ENCODE measurements at regions not wholly inside any gene's neighbourhood (a gene's known extent, or its start where the extent isn't known, plus 50 kb on each side); places are given as distances from the start of the nearest gene placed in this dataset.

GRCh38 chr17:51516924-51517323 is 256.6 kb downstream of the UTP18 start:
- Histone ChIP-seq H3K4me3 (ENCODE audit: low read depth, low read length) (no peak overlapping the region), H3K36me3 (ENCODE audit: control insufficient read depth, insufficient read depth, low read length) (no peaks in the 10 kb centered on the region), H3K27me3 (ENCODE audit: control insufficient read depth, insufficient read depth, low read length) (no peaks in the 10 kb centered on the region)
- no peak for TF ChIP-seq CTCF (IDR thresholded peaks at IDR 0.05; ENCODE audit: insufficient read depth, low read length, poor library complexity, severe bottlenecking)
- DNase-seq (ENCODE audit: low read depth), result no peak

GRCh38 chr17:51524524-51524923 is 264.2 kb downstream of the UTP18 start:
- no peaks in the 10 kb centered on the region for H3K36me3 ChIP-seq (ENCODE audit: control insufficient read depth, insufficient read depth, low read length)

GRCh38 chr17:51526507-51526906 is 266.2 kb downstream of the UTP18 start:
- no peak for DNase-seq (ENCODE audit: low read depth)
- Histone ChIP-seq H3K36me3 (ENCODE audit: control insufficient read depth, insufficient read depth, low read length) (no peaks in the 10 kb centered on the region), H3K27me3 (ENCODE audit: control insufficient read depth, insufficient read depth, low read length) (no peaks in the 10 kb centered on the region), H3K4me3 (ENCODE audit: low read depth, low read length) (no peak overlapping the region)
- no peak for TF ChIP-seq CTCF (IDR thresholded peaks at IDR 0.05; ENCODE audit: insufficient read depth, low read length, poor library complexity, severe bottlenecking)

More at GRCh38 chr17:51524524-51524923, 264.2 kb downstream of the UTP18 start:
- no peak for DNase-seq (ENCODE audit: low read depth)
- H3K4me3 ChIP-seq (ENCODE audit: low read depth, low read length), result no peak overlapping the region
- no peaks in the 10 kb centered on the region for H3K27me3 ChIP-seq (ENCODE audit: control insufficient read depth, insufficient read depth, low read length)
- TF ChIP-seq CTCF (IDR thresholded peaks at IDR 0.05; ENCODE audit: insufficient read depth, low read length, poor library complexity, severe bottlenecking), result no peak

- Histone ChIP-seq H3K27me3 (ENCODE audit: control insufficient read depth, insufficient read depth, low read length) (no peaks in the 10 kb centered on the region), H3K4me3 (ENCODE audit: low read depth, low read length) (no peak overlapping the region), H3K36me3 (ENCODE audit: control insufficient read depth, insufficient read depth, low read length) (no peaks in the 10 kb centered on the region)
- no peak for DNase-seq (ENCODE audit: low read depth)
- TF ChIP-seq CTCF (IDR thresholded peaks at IDR 0.05; ENCODE audit: insufficient read depth, low read length, poor library complexity, severe bottlenecking), result no peak
Measured at GRCh38 chr17:51527225-51527982, 267.1 kb downstream of the UTP18 start.

- H3K27me3 ChIP-seq (ENCODE audit: control insufficient read depth, insufficient read depth, low read length), result no peaks in the 10 kb centered on the region
- H3K4me3 ChIP-seq (ENCODE audit: low read depth, low read length), result no peak overlapping the region
- DNase-seq (ENCODE audit: low read depth), result no peak
- no peaks in the 10 kb centered on the region for H3K36me3 ChIP-seq (ENCODE audit: control insufficient read depth, insufficient read depth, low read length)
- TF ChIP-seq CTCF (IDR thresholded peaks at IDR 0.05; ENCODE audit: insufficient read depth, low read length, poor library complexity, severe bottlenecking), result no peak
Measured at GRCh38 chr17:51528111-51528510, 267.8 kb downstream of the UTP18 start.

GRCh38 chr17:51533219-51533618 is 272.9 kb downstream of the UTP18 start:
- H3K36me3 ChIP-seq (ENCODE audit: control insufficient read depth, insufficient read depth, low read length), result no peaks in the 10 kb centered on the region
- no peak for DNase-seq (ENCODE audit: low read depth)
- no peak overlapping the region for H3K4me3 ChIP-seq (ENCODE audit: low read depth, low read length)
- TF ChIP-seq CTCF (IDR thresholded peaks at IDR 0.05; ENCODE audit: insufficient read depth, low read length, poor library complexity, severe bottlenecking), result no peak
- H3K27me3 ChIP-seq (ENCODE audit: control insufficient read depth, insufficient read depth, low read length), result no peaks in the 10 kb centered on the region

Measured in kidney epithelial cell (primary cell).